Loucy (cell line): ENCODE measurements at regions not wholly inside any gene's neighbourhood (a gene's known extent, or its start where the extent isn't known, plus 50 kb on each side); places are given as distances from the start of the nearest gene placed in this dataset.

ENCODE experiments used
- H2AFZ ChIP-seq: fragments of 200-600 bp; sonication (generic); 2 replicates; pipeline ENCODE4 v1.6.0; 2016; ENCODE audit warnings: antibody characterized with exemption, mild to moderate bottlenecking, low read length, moderate library complexity
- H3F3A ChIP-seq: fragments of 200-600 bp; 2 replicates; pipeline ENCODE4 v1.6.0; 2016; ENCODE audit warnings: antibody characterized with exemption, low read depth, mild to moderate bottlenecking
- H3K27me3 ChIP-seq: fragments of 200-600 bp; sonication (generic); 2 replicates; pipeline ENCODE4 v1.6.1; 2014; ENCODE audit warnings: low read length, mild to moderate bottlenecking; ENCODE audit not compliant: insufficient read depth, poor library complexity, severe bottlenecking
- H3K36me3 ChIP-seq: fragments of 200-600 bp; sonication (generic); 2 replicates; pipeline ENCODE4 v1.6.1; 2016; ENCODE audit warnings: low read length; ENCODE audit not compliant: insufficient read depth
- H3K4me1 ChIP-seq: fragments of 200-600 bp; sonication (generic); 2 replicates; pipeline ENCODE4 v1.5.1; 2014; ENCODE audit warnings: low read length, mild to moderate bottlenecking; ENCODE audit not compliant: insufficient read depth, poor library complexity, severe bottlenecking
- H3K4me2 ChIP-seq: fragments of 200-600 bp; sonication (generic); 2 replicates; pipeline ENCODE4 v1.6.0; 2014; ENCODE audit warnings: antibody characterized with exemption, low read length, low read depth, mild to moderate bottlenecking; ENCODE audit not compliant: poor library complexity, severe bottlenecking
- H3K4me3 ChIP-seq: fragments of 200-600 bp; sonication (generic); 2 replicates; pipeline ENCODE4 v1.5.1; 2014; ENCODE audit warnings: low read length, mild to moderate bottlenecking, mixed read lengths; ENCODE audit not compliant: poor library complexity, severe bottlenecking
- H3K79me2 ChIP-seq: fragments of 200-600 bp; sonication (generic); 2 replicates; pipeline ENCODE4 v1.6.1; 2014; ENCODE audit warnings: low read length; ENCODE audit not compliant: insufficient read depth
- H3K9ac ChIP-seq: fragments of 200-600 bp; sonication (generic); 2 replicates; pipeline ENCODE4 v1.6.0; 2014; ENCODE audit warnings: mild to moderate bottlenecking, low read depth, low read length, moderate library complexity; ENCODE audit not compliant: poor library complexity, severe bottlenecking
- H3K9me2 ChIP-seq: fragments of 200-600 bp; sonication (generic); replicated peaks from 2 replicates; pipeline ENCODE4 v1.6.1; 2016; ENCODE audit warnings: low read depth, low read length, mixed read lengths
- H3K9me3 ChIP-seq: fragments of 200-600 bp; sonication (generic); 2 replicates; pipeline ENCODE4 v1.6.1; 2014; ENCODE audit warnings: mild to moderate bottlenecking, antibody characterized with exemption, low read length, low read depth; ENCODE audit not compliant: insufficient read depth
- H4K20me1 ChIP-seq: fragments of 200-600 bp; sonication (generic); 2 replicates; pipeline ENCODE4 v1.6.0; 2014; ENCODE audit warnings: antibody characterized with exemption, low read length, mild to moderate bottlenecking; ENCODE audit not compliant: insufficient read depth, poor library complexity, severe bottlenecking
- EZH2phosphoT487 ChIP-seq: fragments of 200-600 bp; IDR thresholded peaks from 2 replicates; pipeline ENCODE4 v1.6.1; 2018; ENCODE audit warnings: antibody characterized with exemption, mild to moderate bottlenecking, moderate library complexity, borderline replicate concordance
- TF ChIP-seq, protein P1 (sequence below): fragments of 200-600 bp; sonication (generic); conservative IDR thresholded peaks from 2 replicates; pipeline ENCODE4 v1.5.1; 2014; ENCODE audit warnings: mild to moderate bottlenecking, antibody characterized with exemption, low read length

DNA sequence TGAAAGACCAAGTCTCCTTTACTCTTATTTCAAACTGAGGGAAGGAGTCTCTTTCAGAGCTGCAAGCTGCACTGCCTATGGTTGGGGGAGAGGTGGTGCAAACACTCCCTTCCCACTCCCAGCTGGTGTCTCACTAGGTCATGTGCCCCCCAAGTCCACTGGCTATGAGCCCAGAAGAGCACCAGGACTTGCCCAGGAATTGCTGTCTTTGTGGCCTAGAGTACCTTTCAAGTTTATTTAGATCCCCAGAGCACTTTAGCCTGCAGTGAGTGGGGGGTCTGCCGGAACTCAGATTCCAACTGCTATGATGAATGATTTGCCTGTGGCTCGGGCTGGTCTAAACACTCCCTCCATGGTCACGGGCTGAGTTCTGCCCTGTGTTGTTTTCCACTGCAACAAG lies 192.6 kb upstream of the CITED2 start:
- Histone ChIP-seq H4K20me1 (no peaks in the 10 kb centered on the region), H3K79me2 (no peaks in the 10 kb centered on the region), H3K9me3 (no peaks in the 10 kb centered on the region), H3K4me1 (no peaks in the 10 kb centered on the region), H3K27me3 (no peaks in the 10 kb centered on the region), H3K9ac (no peak overlapping the region), H3K36me3 (no peaks in the 10 kb centered on the region), H3K9me2 (no peaks in the 10 kb centered on the region), H3K4me3 (no peak overlapping the region), H3F3A (no peaks in the 10 kb centered on the region), H3K4me2 (no peak overlapping the region), H2AFZ (no peak overlapping the region)
- no peak for TF ChIP-seq EZH2phosphoT487
- TF ChIP-seq, protein P1, sequence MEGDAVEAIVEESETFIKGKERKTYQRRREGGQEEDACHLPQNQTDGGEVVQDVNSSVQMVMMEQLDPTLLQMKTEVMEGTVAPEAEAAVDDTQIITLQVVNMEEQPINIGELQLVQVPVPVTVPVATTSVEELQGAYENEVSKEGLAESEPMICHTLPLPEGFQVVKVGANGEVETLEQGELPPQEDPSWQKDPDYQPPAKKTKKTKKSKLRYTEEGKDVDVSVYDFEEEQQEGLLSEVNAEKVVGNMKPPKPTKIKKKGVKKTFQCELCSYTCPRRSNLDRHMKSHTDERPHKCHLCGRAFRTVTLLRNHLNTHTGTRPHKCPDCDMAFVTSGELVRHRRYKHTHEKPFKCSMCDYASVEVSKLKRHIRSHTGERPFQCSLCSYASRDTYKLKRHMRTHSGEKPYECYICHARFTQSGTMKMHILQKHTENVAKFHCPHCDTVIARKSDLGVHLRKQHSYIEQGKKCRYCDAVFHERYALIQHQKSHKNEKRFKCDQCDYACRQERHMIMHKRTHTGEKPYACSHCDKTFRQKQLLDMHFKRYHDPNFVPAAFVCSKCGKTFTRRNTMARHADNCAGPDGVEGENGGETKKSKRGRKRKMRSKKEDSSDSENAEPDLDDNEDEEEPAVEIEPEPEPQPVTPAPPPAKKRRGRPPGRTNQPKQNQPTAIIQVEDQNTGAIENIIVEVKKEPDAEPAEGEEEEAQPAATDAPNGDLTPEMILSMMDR, result no peak

DNA sequence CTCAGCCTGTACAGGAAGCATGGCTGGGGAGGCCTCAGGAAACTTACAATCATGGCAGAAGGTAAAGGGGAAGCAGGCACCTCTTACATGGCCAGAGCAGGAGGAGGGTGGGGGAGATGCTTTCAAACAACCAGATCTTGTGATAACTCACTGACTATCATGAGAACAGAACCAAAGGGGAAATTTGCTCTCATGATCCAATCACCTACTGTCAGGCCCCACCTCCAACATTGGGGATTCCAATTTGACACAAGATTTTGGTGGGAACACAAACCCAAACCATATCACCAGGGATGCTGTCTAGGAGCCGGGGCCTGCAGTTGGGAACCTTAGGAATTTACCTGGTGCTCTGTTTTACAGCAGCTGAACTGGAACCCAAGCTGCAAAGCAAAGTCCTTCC lies 191.1 kb upstream of the CITED2 start:
- Histone ChIP-seq H2AFZ (no peak overlapping the region), H3K27me3 (no peaks in the 10 kb centered on the region), H3K9ac (no peak overlapping the region), H3K36me3 (no peaks in the 10 kb centered on the region), H3K4me3 (no peak overlapping the region), H4K20me1 (no peaks in the 10 kb centered on the region), H3F3A (no peaks in the 10 kb centered on the region), H3K4me2 (no peak overlapping the region), H3K4me1 (no peaks in the 10 kb centered on the region), H3K79me2 (no peaks in the 10 kb centered on the region), H3K9me2 (no peaks in the 10 kb centered on the region), H3K9me3 (no peaks in the 10 kb centered on the region)
- no peak for TF ChIP-seq EZH2phosphoT487
- TF ChIP-seq, protein P1, result no peak

DNA sequence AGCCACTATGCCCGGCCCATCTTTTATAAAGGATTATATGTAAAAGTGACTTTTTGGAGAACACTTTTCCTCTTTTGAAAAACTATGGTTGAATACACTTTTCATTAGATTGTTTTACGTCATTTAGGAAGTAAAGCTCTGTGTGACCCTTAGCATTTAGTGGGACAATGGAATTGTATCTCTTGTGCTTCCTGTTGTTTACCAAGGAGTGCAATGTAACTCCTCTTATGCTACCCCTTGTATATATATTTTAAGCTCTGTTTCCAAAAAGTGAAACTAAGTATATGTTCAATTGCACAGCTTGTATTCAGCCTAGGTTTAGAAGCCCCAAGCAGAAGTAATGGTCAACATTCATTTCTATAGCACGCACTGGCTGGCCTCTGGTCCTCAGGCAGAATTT lies 183.1 kb upstream of the CITED2 start:
- Histone ChIP-seq H3K9me2 (no peaks in the 10 kb centered on the region), H3K36me3 (no peaks in the 10 kb centered on the region), H3F3A (no peaks in the 10 kb centered on the region), H3K27me3 (no peaks in the 10 kb centered on the region), H3K9ac (no peak overlapping the region), H4K20me1 (no peaks in the 10 kb centered on the region), H3K4me2 (no peak overlapping the region), H3K79me2 (no peaks in the 10 kb centered on the region), H3K4me1 (no peaks in the 10 kb centered on the region), H2AFZ (no peak overlapping the region), H3K4me3 (no peak overlapping the region), H3K9me3 (no peaks in the 10 kb centered on the region)
- TF ChIP-seq EZH2phosphoT487, result no peak
- TF ChIP-seq, protein P1, result no peak
